ENCODE measurements at regions not wholly inside any gene's neighbourhood (a gene's known extent, or its start where the extent isn't known, plus 50 kb on each side); places are given as distances from the start of the nearest gene placed in this dataset.

- no peaks in the 10 kb centered on the region for H3K9me3 ChIP-seq (ENCODE audit: control insufficient read depth, low read depth, low read length)
- FAIRE-seq, result no peak
- H3K9ac ChIP-seq (ENCODE audit: control insufficient read depth, extremely low read depth, insufficient read depth, low read length), result no peak overlapping the region
These were observed 1718.9 kb downstream of the C4orf33 start for GRCh38 chr4:130814896-130815295.

GRCh38 chr4:130820448-130820847 is 1724.5 kb downstream of the C4orf33 start:
- H2AFZ ChIP-seq (ENCODE audit: control insufficient read depth, low read length), result no peak overlapping the region
- no peaks in the 10 kb centered on the region for H3K36me3 ChIP-seq (ENCODE audit: control insufficient read depth in 2 of 2, extremely low read depth in 1 of 2, insufficient read depth in 2 of 2, low read length in 2 of 2)
- no peak overlapping the region for H3K9ac ChIP-seq (ENCODE audit: control insufficient read depth, extremely low read depth, insufficient read depth, low read length)
- DNase-seq (ENCODE audit: low read depth, low spot score) (no peak), FAIRE-seq (no peak)
- no peak for TF ChIP-seq EZH2 (IDR thresholded peaks at IDR 0.05; ENCODE audit: low read length)
- no peak for TF ChIP-seq CTCF (optimal IDR thresholded peaks at IDR 0.05 in 1 of 3, IDR thresholded peaks at IDR 0.05 in 1 of 3, conservative IDR thresholded peaks at IDR 0.05 in 1 of 3; ENCODE audit: extremely low read depth in 1 of 3, insufficient read depth in 2 of 3, low read length in 3 of 3)
- no peaks in the 10 kb centered on the region for H3K9me3 ChIP-seq (ENCODE audit: control insufficient read depth, low read depth, low read length)
- no peaks in the 10 kb centered on the region for H3K9me1 ChIP-seq (ENCODE audit: control insufficient read depth, extremely low read depth, insufficient read depth, low read length)
- H3K27ac ChIP-seq (ENCODE audit: control insufficient read depth, insufficient read depth, low read length), result no peak overlapping the region
- H3K4me1 ChIP-seq (ENCODE audit: control insufficient read depth, extremely low read depth, insufficient read depth, low read length), result no peaks in the 10 kb centered on the region
- no peaks in the 10 kb centered on the region for H3K79me2 ChIP-seq (ENCODE audit: control insufficient read depth, insufficient read depth, low read length)
- no peak overlapping the region for H3K4me2 ChIP-seq (ENCODE audit: control insufficient read depth, extremely low read depth, insufficient read depth, low read depth, low read length)
- no peak overlapping the region for H3K4me3 ChIP-seq (ENCODE audit: control insufficient read depth in 2 of 3, extremely low read depth in 1 of 3, insufficient read depth in 2 of 3, low read depth in 1 of 3, low read length in 3 of 3)
- dilution Hi-C loops (cut with MboI; ENCODE audit: extremely low pct_ligation_motif_present, low sequenced_read_pairs), result no loop called here
- no peaks in the 10 kb centered on the region for H3K27me3 ChIP-seq (ENCODE audit: control insufficient read depth, extremely low read depth, insufficient read depth, low read length)
- H4K20me1 ChIP-seq (ENCODE audit: control insufficient read depth, extremely low read depth, insufficient read depth, low read length), result no peaks in the 10 kb centered on the region

More at GRCh38 chr4:130814896-130815295, 1718.9 kb downstream of the C4orf33 start:
- no peaks in the 10 kb centered on the region for H4K20me1 ChIP-seq (ENCODE audit: control insufficient read depth, extremely low read depth, insufficient read depth, low read length)
- dilution Hi-C loops (cut with MboI; ENCODE audit: extremely low pct_ligation_motif_present, low sequenced_read_pairs), result no loop called here
- H3K27me3 ChIP-seq (ENCODE audit: control insufficient read depth, extremely low read depth, insufficient read depth, low read length), result no peaks in the 10 kb centered on the region
- H3K4me3 ChIP-seq (ENCODE audit: control insufficient read depth in 2 of 3, extremely low read depth in 1 of 3, insufficient read depth in 2 of 3, low read depth in 1 of 3, low read length in 3 of 3), result no peak overlapping the region
- no peaks in the 10 kb centered on the region for H3K79me2 ChIP-seq (ENCODE audit: control insufficient read depth, insufficient read depth, low read length)
- H3K36me3 ChIP-seq (ENCODE audit: control insufficient read depth in 2 of 2, extremely low read depth in 1 of 2, insufficient read depth in 2 of 2, low read length in 2 of 2), result no peaks in the 10 kb centered on the region
- H3K4me2 ChIP-seq (ENCODE audit: control insufficient read depth, extremely low read depth, insufficient read depth, low read depth, low read length), result no peak overlapping the region
- H3K27ac ChIP-seq (ENCODE audit: control insufficient read depth, insufficient read depth, low read length), result no peak overlapping the region
- TF ChIP-seq EZH2 (IDR thresholded peaks at IDR 0.05; ENCODE audit: low read length), result no peak
- TF ChIP-seq CTCF (optimal IDR thresholded peaks at IDR 0.05 in 1 of 3, IDR thresholded peaks at IDR 0.05 in 1 of 3, conservative IDR thresholded peaks at IDR 0.05 in 1 of 3; ENCODE audit: extremely low read depth in 1 of 3, insufficient read depth in 2 of 3, low read length in 3 of 3), result no peak
- no peaks in the 10 kb centered on the region for H3K9me1 ChIP-seq (ENCODE audit: control insufficient read depth, extremely low read depth, insufficient read depth, low read length)
- DNase-seq (ENCODE audit: low read depth, low spot score), result no peak
- H3K4me1 ChIP-seq (ENCODE audit: control insufficient read depth, extremely low read depth, insufficient read depth, low read length), result no peaks in the 10 kb centered on the region
- H2AFZ ChIP-seq (ENCODE audit: control insufficient read depth, low read length), result no peak overlapping the region
